BJ (cell line): ENCODE measurements at regions not wholly inside any gene's neighbourhood (a gene's known extent, or its start where the extent isn't known, plus 50 kb on each side); places are given as distances from the start of the nearest gene placed in this dataset.

ENCODE experiments used
- CTCF ChIA-PET: fragments of 350-600 bp; formaldehyde crosslinking; extraction: SDS; loops from one replicate; lab custom pipeline; 2021; ENCODE audit warnings: antibody characterized with exemption, inconsistent platforms; lab: Yijun Ruan, JAX
- POLR2A ChIA-PET: fragments of 300-600 bp; sonication (Branson Sonifier 250); formaldehyde crosslinking; extraction: SDS; loops from one replicate; lab custom pipeline; 2021; ENCODE audit warnings: antibody characterized with exemption; lab: Charles Lee
- DNase-seq: peaks from one replicate; pipeline ENCODE4 v3.0.0-alpha.2; 2011; ENCODE audit warnings: low read depth
- H3K27me3 ChIP-seq: 2 replicates; pipeline ENCODE4 v1.6.0; 2011; ENCODE audit warnings: low read length; ENCODE audit not compliant: control insufficient read depth, insufficient read depth
- H3K36me3 ChIP-seq: 2 replicates; pipeline ENCODE4 v1.5.1; 2011; ENCODE audit warnings: low read length; ENCODE audit not compliant: control insufficient read depth, insufficient read depth
- H3K4me3 ChIP-seq: 2 replicates; pipeline ENCODE4 v1.5.1; 2011; ENCODE audit warnings: low read depth, mild to moderate bottlenecking, control low read depth, low read length
- TF ChIP-seq, protein P1 (sequence below): IDR thresholded peaks from 2 replicates; pipeline ENCODE4 v1.5.1; 2011; ENCODE audit warnings: low read depth, mild to moderate bottlenecking, control low read depth, inconsistent platforms, low read length, moderate library complexity; ENCODE audit not compliant: insufficient read depth

DNA sequence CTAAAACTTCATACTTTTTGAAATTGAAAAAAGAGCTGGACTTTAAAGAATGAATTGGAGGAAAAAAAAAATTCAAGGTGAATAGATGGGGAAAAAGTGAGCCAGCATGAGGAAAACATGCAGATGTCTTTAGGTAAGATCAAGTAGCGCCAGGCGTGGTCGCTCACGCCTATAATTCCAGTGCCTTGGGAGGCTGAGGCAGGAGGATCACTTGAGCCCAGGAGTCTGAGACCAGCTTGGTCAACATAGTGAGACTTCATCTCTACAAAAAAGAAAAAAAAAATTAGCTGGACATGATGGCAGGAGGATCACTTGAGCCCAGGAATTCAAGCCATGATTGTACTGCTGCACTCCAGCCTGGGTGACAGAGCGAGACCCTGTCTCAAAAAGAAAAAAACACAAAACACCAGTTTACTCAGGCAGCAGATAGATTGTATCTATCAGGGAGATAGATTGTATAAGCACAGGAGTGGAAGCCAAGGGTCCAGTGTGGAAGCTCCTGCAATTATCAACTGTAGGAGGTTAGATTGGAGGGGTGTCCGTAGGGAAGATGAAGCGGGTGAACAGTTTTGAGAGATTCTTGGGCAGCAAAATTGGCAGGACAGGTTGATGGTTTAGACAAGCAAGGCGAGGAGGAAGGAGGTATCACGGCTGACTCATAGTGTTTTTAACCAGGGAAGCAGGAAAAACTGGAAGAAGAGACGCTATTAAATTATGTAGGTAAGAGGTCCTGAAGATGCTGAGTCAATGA is 97.6 kb upstream of the ZNF217 start:
- TF ChIP-seq, protein P1, sequence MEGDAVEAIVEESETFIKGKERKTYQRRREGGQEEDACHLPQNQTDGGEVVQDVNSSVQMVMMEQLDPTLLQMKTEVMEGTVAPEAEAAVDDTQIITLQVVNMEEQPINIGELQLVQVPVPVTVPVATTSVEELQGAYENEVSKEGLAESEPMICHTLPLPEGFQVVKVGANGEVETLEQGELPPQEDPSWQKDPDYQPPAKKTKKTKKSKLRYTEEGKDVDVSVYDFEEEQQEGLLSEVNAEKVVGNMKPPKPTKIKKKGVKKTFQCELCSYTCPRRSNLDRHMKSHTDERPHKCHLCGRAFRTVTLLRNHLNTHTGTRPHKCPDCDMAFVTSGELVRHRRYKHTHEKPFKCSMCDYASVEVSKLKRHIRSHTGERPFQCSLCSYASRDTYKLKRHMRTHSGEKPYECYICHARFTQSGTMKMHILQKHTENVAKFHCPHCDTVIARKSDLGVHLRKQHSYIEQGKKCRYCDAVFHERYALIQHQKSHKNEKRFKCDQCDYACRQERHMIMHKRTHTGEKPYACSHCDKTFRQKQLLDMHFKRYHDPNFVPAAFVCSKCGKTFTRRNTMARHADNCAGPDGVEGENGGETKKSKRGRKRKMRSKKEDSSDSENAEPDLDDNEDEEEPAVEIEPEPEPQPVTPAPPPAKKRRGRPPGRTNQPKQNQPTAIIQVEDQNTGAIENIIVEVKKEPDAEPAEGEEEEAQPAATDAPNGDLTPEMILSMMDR, result no peak
- no peak for DNase-seq
- CTCF ChIA-PET, result interaction anchor here (1.5 to 2.1 kb wide), 2 partner anchors 17 to 249 kb away, joined by 3 to 5 read pairs; no protein-coding TSS in a partner anchor
- Histone ChIP-seq H3K4me3 (no peak overlapping the region), H3K27me3 (no peaks in the 10 kb centered on the region), H3K36me3 (no peaks in the 10 kb centered on the region)
- POLR2A ChIA-PET, result no interaction called here

DNA sequence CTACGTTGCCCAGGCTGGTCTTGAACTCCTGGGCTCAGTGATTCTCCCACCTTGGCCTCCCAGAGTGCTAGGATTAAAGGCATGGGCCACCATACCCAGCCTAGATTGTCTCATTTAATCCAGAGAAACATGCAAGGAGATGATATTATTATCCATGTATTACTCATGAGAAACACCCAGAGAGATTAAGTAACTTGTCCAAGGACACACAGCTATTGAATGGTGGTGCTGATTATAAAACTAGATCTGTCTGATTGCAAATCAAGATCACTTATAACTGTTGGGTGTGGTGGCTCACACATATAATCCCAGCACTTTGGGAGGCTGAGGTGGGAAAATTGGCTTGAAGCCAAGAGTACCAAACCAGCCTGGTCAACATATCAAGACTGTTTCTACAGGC is 94.4 kb upstream of the ZNF217 start:
- ChIA-PET CTCF (interaction anchor here (1.0 kb wide), 1 partner anchor 9 kb away, joined by 3 read pairs; no protein-coding TSS in a partner anchor), POLR2A (no interaction called here)
- H3K36me3 ChIP-seq, result no peaks in the 10 kb centered on the region
- no peak for DNase-seq
- H3K4me3 ChIP-seq, result no peak overlapping the region
- TF ChIP-seq, protein P1, result no peak
- H3K27me3 ChIP-seq, result no peaks in the 10 kb centered on the region

DNA sequence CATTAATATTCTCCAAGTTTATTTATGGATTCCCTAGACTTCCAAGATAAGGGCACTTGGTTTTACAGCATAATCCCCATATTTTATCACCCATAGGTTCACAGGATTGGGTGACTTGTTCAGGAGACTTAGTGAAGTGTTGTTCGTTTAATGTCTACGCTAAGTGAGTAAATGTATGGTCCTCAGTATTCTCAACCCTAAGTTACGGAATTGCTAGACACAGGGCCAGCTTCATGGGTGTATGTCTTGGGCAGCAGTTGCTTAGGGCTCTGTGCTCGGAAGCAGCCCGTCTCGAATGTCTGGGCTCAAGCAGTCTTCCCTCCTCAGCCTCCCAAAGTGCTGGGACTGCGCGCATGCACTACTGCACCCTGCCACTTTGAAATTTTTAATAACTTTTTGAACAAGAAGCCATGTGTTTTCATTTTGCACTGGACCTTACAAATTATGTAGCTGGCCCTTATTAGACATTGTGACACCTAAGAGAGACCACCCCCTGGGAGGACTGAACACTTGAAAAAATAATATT is 91.5 kb upstream of the ZNF217 start:
- ChIA-PET POLR2A (no interaction called here), CTCF (interaction anchor here (0.6 to 1.1 kb wide), 6 partner anchors 10 to 231 kb away, joined by 3 to 4 read pairs (median 3); no protein-coding TSS in a partner anchor)
- Histone ChIP-seq H3K4me3 (no peak overlapping the region), H3K27me3 (no peaks in the 10 kb centered on the region), H3K36me3 (no peaks in the 10 kb centered on the region)
- no peak for DNase-seq
- TF ChIP-seq, protein P1, result no peak

DNA sequence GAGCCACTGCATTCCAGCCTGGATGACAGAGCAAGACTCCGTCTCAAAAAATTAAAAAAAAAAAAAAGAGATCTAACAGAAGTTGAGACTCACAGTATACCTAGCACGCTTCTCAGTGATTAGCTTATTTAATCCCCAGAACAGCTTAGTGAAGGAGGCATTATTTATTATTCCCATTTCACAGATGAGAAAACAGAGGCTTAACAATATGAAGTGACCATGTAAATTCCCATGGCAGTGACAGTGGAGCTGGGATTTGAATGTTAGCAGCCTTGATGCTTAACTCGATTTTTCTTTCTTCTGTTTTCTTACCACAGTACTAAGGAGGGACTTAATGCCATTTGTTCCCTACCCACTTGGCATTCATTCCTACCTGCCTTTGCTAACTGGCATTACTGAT is 89.9 kb upstream of the ZNF217 start:
- CTCF ChIA-PET, result interaction anchor here (1.3 kb wide), 1 partner anchor 12 kb away, joined by 4 read pairs; no protein-coding TSS in a partner anchor
- TF ChIP-seq, protein P1, result no peak
- no peak overlapping the region for H3K4me3 ChIP-seq
- H3K36me3 ChIP-seq, result no peaks in the 10 kb centered on the region
- no peaks in the 10 kb centered on the region for H3K27me3 ChIP-seq
- POLR2A ChIA-PET, result no interaction called here
- no peak for DNase-seq

DNA sequence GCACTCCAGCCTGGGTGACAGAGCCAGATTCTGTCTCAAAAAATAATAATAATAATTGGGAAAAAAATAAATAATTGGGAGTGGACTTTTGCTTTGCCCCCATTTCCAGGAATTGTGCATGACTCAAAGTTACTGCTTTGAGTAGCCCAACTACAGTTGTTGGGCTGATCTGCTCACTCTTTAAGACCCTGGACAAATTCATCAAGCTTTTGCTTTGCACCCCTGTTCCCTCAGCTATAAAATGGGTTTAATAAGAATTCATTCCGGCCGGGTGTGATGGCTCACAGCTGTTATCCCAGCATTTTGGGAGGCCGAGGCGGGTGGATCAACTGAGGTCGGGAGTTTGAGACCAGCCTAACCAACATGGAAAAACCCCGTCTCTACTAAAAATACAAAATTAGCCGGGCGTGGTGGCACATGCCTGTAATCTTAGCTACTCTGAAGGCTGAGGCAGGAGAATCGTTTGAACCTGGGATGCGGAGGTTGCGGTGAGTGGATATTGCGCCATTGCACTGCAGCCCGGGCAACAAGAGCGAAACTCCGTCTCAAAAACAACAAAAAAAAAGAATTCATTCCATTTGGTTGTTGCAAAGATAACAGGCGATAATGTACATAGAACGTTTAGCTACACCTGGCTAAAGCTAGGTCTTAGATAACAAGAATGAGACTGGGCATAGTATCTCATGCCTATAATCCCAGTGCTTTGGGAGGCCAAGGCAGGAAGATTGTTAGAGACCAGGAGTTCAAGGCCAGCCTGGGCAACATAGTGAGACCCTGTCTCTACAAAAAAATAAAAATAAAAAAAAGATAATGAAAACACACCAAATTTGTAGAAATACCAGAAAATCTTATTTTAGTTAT is 87.9 kb upstream of the ZNF217 start:
- TF ChIP-seq, protein P1, result no peak
- POLR2A ChIA-PET, result interaction anchor here (0.6 kb wide), 1 partner anchor 12 kb away, joined by 17 read pairs; no protein-coding TSS in a partner anchor
- CTCF ChIA-PET, result interaction anchor here (0.6 kb wide), 2 partner anchors 181 to 199 kb away, joined by 5 to 7 read pairs; no protein-coding TSS in a partner anchor

More for the DNA sequence above, 87.9 kb upstream of the ZNF217 start:
- no peaks in the 10 kb centered on the region for H3K36me3 ChIP-seq
- no peak overlapping the region for H3K4me3 ChIP-seq
- no peak for DNase-seq
- H3K27me3 ChIP-seq, result no peaks in the 10 kb centered on the region
